ENCODE measurements at regions not wholly inside any gene's neighbourhood (a gene's known extent, or its start where the extent isn't known, plus 50 kb on each side); places are given as distances from the start of the nearest gene placed in this dataset.
A peak's percentile ranks its signal among the peaks of the same experiment; 100 is the strongest.

- no peak for DNase-seq (ENCODE audit: low spot score)
These were observed 245.3 kb downstream of the HACE1 start for GRCh38 chr6:104614394-104614793.

DNA sequence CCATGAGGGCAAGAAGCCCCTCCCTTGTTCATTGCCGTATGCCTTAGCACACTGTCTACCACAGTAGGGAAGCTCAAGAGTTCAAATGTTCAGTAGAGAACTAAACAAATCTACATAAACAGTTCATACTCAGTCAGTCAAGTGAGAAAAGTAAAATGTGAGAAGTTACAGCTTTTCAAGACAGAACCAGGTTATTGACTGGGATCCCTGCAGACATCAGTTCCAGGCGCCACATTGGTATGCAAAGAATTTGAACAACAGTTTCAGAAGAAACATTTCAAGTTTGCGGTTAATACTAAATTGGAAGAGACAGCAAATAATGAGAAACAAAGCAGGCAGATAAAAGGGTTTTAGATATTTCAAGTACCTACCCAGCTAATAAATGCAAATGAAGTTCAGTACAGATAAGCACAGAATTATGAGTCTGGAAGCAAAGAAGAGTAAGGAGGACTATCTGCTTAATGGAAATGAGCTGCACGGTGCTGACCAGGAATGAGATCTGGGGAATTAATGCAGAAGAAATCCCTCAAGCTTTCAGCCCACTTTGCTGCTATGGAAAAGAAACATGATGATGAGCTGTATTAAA, 246.2 kb downstream of the HACE1 start:
- DNase-seq (ENCODE audit: low spot score), result no peak

DNA sequence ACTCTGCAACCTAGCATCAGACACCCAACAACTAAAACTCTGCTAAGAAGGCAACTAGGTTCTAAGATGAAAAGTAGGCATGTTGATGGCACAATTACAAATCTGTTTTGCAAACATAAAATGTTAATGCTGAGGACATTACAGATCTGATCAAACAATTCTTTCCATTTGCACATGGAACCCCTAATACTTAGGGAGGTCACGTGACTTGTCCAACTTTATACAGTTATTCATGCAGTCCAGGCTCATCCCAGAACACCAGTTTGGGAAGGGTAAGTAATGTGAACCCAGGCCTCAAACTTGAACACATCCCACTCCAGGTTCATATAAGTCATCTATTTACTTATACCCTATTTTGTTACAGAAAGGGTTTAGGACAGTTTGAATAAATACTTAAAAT, 247.2 kb downstream of the HACE1 start:
- no peak for DNase-seq (ENCODE audit: low spot score)

DNA sequence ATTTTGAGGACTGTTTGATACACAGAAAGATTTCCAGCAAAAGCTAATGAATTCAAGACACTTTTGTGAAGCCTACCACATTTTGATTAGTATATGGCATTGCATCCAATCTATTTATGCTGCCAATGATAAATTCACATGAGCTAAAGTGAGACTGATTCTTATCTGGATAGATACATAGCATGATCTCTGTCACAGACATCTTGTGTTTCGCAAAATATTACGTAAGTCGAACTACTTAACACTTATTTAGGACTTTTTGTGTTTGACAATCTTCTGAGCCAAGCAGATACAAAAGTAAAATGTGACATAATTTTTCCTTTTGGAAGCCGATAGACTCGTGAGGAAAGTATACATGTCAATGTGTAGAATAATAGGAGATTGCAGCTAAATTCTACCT, 251.6 kb downstream of the HACE1 start:
- DNase-seq (ENCODE audit: low spot score), result no peak

- no peak for DNase-seq (ENCODE audit: low spot score)
These were observed 252.2 kb downstream of the HACE1 start for GRCh38 chr6:104607501-104607900.

GRCh38 chr6:104606361-104606760, 253.4 kb downstream of the HACE1 start:
- DNase-seq (ENCODE audit: low spot score), result no peak

DNA sequence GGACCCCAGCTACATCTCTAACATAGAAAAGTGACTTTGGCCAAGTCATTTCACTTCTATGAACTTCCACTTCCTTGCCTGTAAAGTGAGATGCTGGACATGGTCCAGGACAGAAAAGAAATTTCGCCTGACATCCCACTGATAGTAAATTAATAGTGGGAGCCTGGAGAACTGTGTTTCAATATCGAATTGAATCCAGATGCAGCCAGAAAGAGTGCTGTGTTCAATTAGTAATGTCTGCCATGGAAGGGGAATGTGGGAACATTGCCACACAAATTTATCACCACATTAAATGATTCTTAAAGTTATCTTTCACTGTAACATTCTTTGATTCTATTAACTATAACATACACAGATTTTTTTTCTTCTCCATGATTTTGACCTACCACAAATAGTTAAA, 255.0 kb downstream of the HACE1 start:
- no peak for DNase-seq (ENCODE audit: low spot score)

GRCh38 chr6:104603108-104603745, 256.5 kb downstream of the HACE1 start:
- peak; percentile 29 for DNase-seq (ENCODE audit: low spot score)

- no peak for DNase-seq (ENCODE audit: low spot score)
These were observed 258.0 kb downstream of the HACE1 start for GRCh38 chr6:104601721-104602120.

DNA sequence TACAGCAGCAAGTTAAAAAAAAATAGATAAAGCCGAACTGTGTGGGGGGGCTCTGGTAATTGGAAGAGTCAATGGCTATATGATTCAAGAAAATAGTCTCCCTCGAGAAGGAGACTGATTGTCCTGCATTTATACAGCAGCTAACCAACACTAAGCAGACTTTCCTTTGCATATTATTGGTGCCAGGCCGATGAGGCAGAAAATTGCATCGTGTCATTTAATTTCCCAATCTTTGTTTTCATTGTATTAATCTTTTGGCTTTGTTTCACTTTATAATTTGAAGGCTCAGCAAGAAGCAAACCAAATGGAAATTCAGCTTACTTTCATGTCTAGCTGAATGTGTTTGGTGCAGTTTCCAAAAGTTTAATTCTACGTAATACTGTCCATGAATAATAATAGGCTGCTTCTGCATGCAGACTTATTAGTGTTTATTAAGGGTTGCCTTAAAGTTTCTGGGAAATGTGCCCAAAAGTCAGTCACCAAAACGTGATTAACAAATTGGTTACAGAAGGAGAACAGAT, 258.5 kb downstream of the HACE1 start:
- no peak for DNase-seq (ENCODE audit: low spot score)

GRCh38 chr6:104600639-104600931, 259.1 kb downstream of the HACE1 start:
- no peak for DNase-seq (ENCODE audit: low spot score)

GRCh38 chr6:104599821-104600638, 259.7 kb downstream of the HACE1 start:
- no peak for DNase-seq (ENCODE audit: low spot score)

DNA sequence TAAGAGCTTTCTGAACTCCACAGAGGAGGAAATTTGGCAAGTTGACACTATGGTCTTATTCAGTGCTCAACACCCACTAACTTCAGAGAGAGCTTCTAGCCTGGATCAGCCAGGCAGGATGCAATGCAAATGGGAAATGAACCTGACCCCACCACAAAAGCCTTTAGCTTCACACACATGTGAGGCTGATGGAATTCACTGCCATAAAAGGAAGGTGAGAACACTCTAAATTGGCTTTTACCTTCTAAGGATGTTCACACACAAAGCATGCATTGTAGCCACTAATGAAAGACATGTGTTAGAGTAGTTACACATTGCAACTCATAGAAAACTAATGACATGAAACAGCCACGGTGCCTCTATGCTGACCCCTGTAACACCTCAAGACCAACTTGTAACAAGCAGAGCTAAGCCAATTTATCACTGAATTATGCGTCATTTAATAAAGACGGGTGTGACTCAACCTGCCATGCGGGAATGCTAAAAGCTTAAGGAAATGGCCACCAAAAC, 262.1 kb downstream of the HACE1 start:
- no peak for DNase-seq (ENCODE audit: low spot score)

DNA sequence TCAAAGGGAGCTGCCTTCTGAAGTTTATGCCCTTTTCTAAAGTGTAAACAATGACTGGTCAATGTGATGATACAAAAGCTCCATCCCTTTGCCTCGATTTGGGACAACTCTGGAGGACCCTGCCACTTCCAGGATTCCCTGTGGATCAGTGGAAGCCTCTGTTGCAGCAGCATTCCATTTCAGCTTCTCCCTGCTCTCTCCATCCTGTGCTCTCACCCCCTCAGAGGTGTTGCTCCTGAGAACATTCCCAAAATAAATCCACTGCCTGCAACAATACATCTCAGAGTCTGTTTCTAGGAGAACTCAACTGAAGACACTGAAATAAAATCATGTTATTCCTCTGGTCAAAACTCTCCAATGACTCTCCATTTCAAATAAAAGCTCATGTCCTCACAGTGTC, 263.6 kb downstream of the HACE1 start:
- no peak for DNase-seq (ENCODE audit: low spot score)

- DNase-seq (ENCODE audit: low spot score), result no peak
These were observed 264.4 kb downstream of the HACE1 start for GRCh38 chr6:104595311-104595820.

DNA sequence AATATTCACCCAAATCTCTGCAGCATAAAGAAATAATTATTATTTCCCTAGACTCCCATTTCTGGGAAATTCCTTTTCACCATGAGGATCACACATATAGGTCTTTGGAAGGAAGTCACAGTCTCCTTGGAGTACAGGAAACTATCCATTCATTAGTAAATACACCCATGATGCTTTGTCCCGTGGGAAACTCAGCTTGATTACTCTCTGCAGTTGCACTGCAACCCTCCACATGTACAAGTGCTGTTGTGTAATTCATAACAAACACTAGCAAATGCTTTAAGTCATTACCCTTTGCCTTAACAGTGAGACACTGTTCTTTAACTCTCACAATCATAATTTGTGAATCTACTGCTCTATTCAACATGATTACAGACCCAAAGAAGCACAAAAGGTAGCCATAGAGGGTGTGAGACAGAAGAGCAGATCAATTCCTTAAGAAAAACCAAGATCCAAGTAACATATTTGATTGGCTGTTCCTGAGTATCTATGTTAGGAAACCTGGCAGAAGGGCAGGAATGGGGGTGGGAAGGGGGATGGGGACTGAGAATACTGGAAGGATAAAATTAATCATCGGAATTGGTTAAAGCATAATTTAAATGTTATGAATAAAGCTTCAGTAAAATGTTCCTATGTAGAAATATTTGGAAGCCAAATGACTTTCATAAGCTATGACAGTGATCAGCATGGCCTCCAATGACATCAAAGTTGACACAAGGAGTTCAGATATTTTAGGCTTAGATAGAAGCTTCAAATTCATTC, 268.0 kb downstream of the HACE1 start:
- DNase-seq (ENCODE audit: low spot score), result no peak

- DNase-seq (ENCODE audit: low spot score), result no peak
These were observed 269.8 kb downstream of the HACE1 start for GRCh38 chr6:104589940-104590339.

- no peak for DNase-seq (ENCODE audit: low spot score)
These were observed 274.1 kb downstream of the HACE1 start for GRCh38 chr6:104585646-104586045.

- DNase-seq (ENCODE audit: low spot score), result no peak
These were observed 279.3 kb downstream of the HACE1 start for GRCh38 chr6:104580452-104580851.

- no peak for DNase-seq (ENCODE audit: low spot score)
These were observed 280.3 kb downstream of the HACE1 start for GRCh38 chr6:104579310-104579863.

DNA sequence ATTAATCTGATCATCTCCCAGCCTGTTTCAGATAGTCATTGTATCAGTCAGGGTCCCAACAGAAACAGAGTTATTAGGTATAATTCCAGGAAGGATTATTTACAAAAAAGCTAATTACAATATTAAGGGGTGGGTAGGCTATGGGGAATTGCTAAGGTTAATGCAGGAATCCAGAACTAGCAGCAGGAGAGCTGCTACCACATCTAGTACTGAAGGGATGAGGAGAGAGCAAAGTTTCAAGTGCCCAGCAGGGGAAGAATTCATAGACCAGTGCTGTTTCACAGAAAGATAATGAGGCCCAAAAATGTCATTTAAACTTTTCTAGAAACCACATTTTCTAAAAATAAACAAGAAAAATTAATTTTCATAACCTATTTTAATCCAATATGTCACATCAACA, 284.2 kb downstream of the HACE1 start:
- no peak for DNase-seq (ENCODE audit: low spot score)

Measured in globus pallidus (tissue), 1 donor.